ENCODE measurements at regions not wholly inside any gene's neighbourhood (a gene's known extent, or its start where the extent isn't known, plus 50 kb on each side); places are given as distances from the start of the nearest gene placed in this dataset.

- ChIA-PET CTCF (no interaction called here), POLR2A (no interaction called here)
- TF ChIP-seq, protein P1, sequence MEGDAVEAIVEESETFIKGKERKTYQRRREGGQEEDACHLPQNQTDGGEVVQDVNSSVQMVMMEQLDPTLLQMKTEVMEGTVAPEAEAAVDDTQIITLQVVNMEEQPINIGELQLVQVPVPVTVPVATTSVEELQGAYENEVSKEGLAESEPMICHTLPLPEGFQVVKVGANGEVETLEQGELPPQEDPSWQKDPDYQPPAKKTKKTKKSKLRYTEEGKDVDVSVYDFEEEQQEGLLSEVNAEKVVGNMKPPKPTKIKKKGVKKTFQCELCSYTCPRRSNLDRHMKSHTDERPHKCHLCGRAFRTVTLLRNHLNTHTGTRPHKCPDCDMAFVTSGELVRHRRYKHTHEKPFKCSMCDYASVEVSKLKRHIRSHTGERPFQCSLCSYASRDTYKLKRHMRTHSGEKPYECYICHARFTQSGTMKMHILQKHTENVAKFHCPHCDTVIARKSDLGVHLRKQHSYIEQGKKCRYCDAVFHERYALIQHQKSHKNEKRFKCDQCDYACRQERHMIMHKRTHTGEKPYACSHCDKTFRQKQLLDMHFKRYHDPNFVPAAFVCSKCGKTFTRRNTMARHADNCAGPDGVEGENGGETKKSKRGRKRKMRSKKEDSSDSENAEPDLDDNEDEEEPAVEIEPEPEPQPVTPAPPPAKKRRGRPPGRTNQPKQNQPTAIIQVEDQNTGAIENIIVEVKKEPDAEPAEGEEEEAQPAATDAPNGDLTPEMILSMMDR (IDR thresholded peaks at IDR 0.05; ENCODE audit: insufficient read depth, low read length, missing control alignments) = no peak
- no peak for DNase-seq (ENCODE audit: low read depth, low spot score)
- no peak overlapping the region for H3K4me3 ChIP-seq (ENCODE audit: low read depth, low read length)
Observed at GRCh38 chr1:177770096-177770495, 199.8 kb downstream of the SEC16B start.

GRCh38 chr1:177755851-177756560 lies 213.9 kb downstream of the SEC16B start:
- ChIA-PET CTCF (no interaction called here), POLR2A (no interaction called here)
- DNase-seq (ENCODE audit: low read depth, low spot score) = no peak
- H3K4me3 ChIP-seq (ENCODE audit: low read depth, low read length) = no peak overlapping the region
- TF ChIP-seq, protein P1 (IDR thresholded peaks at IDR 0.05; ENCODE audit: insufficient read depth, low read length, missing control alignments) = no peak

DNA sequence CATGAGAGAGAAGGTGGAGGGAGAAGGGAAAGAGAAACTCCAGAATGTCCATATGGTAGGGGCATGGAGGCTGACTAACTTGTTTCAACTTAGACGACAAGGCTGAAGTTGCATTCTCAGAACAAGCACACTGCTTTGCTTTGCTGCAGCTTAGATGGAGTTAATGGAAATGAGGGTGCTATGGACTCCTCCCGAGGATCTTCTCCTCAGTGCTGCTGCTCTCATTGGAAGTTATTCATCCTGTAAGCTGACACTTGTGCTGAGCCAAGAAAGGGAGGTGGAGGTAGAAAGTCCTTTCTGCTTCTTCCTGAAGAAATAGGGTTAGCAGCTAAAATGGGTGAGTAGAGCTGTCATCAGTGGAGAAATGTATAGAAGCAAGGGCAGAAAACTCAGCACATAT lies 215.3 kb downstream of the SEC16B start:
- H3K4me3 ChIP-seq (ENCODE audit: low read depth, low read length) = no peak overlapping the region
- ChIA-PET POLR2A (no interaction called here), CTCF (no interaction called here)
- no peak for DNase-seq (ENCODE audit: low read depth, low spot score)
- TF ChIP-seq, protein P1 (IDR thresholded peaks at IDR 0.05; ENCODE audit: insufficient read depth, low read length, missing control alignments) = no peak

GRCh38 chr1:177753655-177754054 lies 216.2 kb downstream of the SEC16B start:
- no peak for DNase-seq (ENCODE audit: low read depth, low spot score)
- no peak overlapping the region for H3K4me3 ChIP-seq (ENCODE audit: low read depth, low read length)
- CTCF ChIA-PET = no interaction called here
- TF ChIP-seq, protein P1 (IDR thresholded peaks at IDR 0.05; ENCODE audit: insufficient read depth, low read length, missing control alignments) = no peak
- POLR2A ChIA-PET = no interaction called here

GRCh38 chr1:177748080-177748801 lies 221.6 kb downstream of the SEC16B start:
- TF ChIP-seq, protein P1 (IDR thresholded peaks at IDR 0.05; ENCODE audit: insufficient read depth, low read length, missing control alignments) = no peak
- H3K4me3 ChIP-seq (ENCODE audit: low read depth, low read length) = no peak overlapping the region
- POLR2A ChIA-PET = no interaction called here
- DNase-seq (ENCODE audit: low read depth, low spot score) = no peak
- CTCF ChIA-PET = no interaction called here

GRCh38 chr1:177746155-177746554 lies 223.7 kb downstream of the SEC16B start:
- TF ChIP-seq, protein P1 (IDR thresholded peaks at IDR 0.05; ENCODE audit: insufficient read depth, low read length, missing control alignments) = no peak
- POLR2A ChIA-PET = no interaction called here
- CTCF ChIA-PET = no interaction called here
- H3K4me3 ChIP-seq (ENCODE audit: low read depth, low read length) = no peak overlapping the region
- no peak for DNase-seq (ENCODE audit: low read depth, low spot score)
